ENCODE measurements at regions not wholly inside any gene's neighbourhood (a gene's known extent, or its start where the extent isn't known, plus 50 kb on each side); places are given as distances from the start of the nearest gene placed in this dataset.
"Not testable (repeated sequence)": the region's sequence is repeated elsewhere in the genome, so short reads cannot be mapped to it uniquely, and the experiment has no call there.

- not testable (repeated sequence) for H3K4me1 ChIP-seq; H3K27me3 ChIP-seq; H3K9me3 ChIP-seq (replicated peaks in 1 of 11); H3K9ac ChIP-seq; H4K20me1 ChIP-seq; H3K27ac ChIP-seq; H3K36me3 ChIP-seq; H3K4me3 ChIP-seq; H3K4me2 ChIP-seq
Observed at GRCh38 chrX:153266140-153266539, 55.4 kb downstream of the PNMA6F start.

GRCh38 chrX:153260468-153260867 is 61.1 kb downstream of the PNMA6F start:
- not testable (repeated sequence) for H3K27ac ChIP-seq; H3K4me2 ChIP-seq; H3K9me3 ChIP-seq (replicated peaks in 1 of 11); H4K20me1 ChIP-seq; H3K36me3 ChIP-seq; H3K4me3 ChIP-seq; H3K9ac ChIP-seq; H3K4me1 ChIP-seq; H3K27me3 ChIP-seq

GRCh38 chrX:153253239-153253638 is 68.3 kb downstream of the PNMA6F start:
- not testable (repeated sequence) for H3K27ac ChIP-seq; H3K4me1 ChIP-seq; H3K4me2 ChIP-seq; H3K36me3 ChIP-seq; H3K9ac ChIP-seq; H4K20me1 ChIP-seq; H3K9me3 ChIP-seq (replicated peaks in 1 of 11); H3K4me3 ChIP-seq
- H3K27me3 ChIP-seq, result peaks cover 15 to 23% (median 21%) of the 10 kb centered on the region in 11 experiments

- H3K4me3 ChIP-seq; H4K20me1 ChIP-seq; H3K9me3 ChIP-seq (replicated peaks in 1 of 11); H3K9ac ChIP-seq; H3K27ac ChIP-seq; H3K4me1 ChIP-seq; H3K4me2 ChIP-seq; H3K36me3 ChIP-seq: not testable (repeated sequence)
- H3K27me3 ChIP-seq, result peaks cover 21 to 30% (median 28%) of the 10 kb centered on the region in 11 experiments
Observed at GRCh38 chrX:153252378-153253129, 69.0 kb downstream of the PNMA6F start.

- not testable (repeated sequence) for H3K4me1 ChIP-seq; H3K36me3 ChIP-seq; H3K9me3 ChIP-seq (replicated peaks in 1 of 11); H4K20me1 ChIP-seq; H3K9ac ChIP-seq; H3K4me2 ChIP-seq; H3K4me3 ChIP-seq; H3K27ac ChIP-seq
- peaks cover 26 to 36% (median 34%) of the 10 kb centered on the region in 11 experiments for H3K27me3 ChIP-seq
Observed at GRCh38 chrX:153251952-153252351, 69.6 kb downstream of the PNMA6F start.

GRCh38 chrX:153250762-153251161 is 70.8 kb downstream of the PNMA6F start:
- H3K36me3 ChIP-seq; H3K9ac ChIP-seq; H4K20me1 ChIP-seq; H3K4me2 ChIP-seq; H3K27ac ChIP-seq; H3K4me3 ChIP-seq; H3K4me1 ChIP-seq; H3K9me3 ChIP-seq (replicated peaks in 1 of 11): not testable (repeated sequence)
- H3K27me3 ChIP-seq, result peaks cover 38 to 48% (median 46%) of the 10 kb centered on the region in 11 experiments

- no peak overlapping the region for H3K4me2 ChIP-seq
Observed at GRCh38 chrX:153245288-153245731, 66.2 kb downstream of the MAGEA1 start.

GRCh38 chrX:153244767-153245166 is 65.7 kb downstream of the MAGEA1 start:
- no peaks in the 10 kb centered on the region; a peak in 2 of 22 replicates for H4K20me1 ChIP-seq
- no peak overlapping the region for H3K27ac ChIP-seq
- peaks cover 0 to 3% (median 0%) of the 10 kb centered on the region in 10 experiments; a peak in 1 of 20 replicates for H3K4me1 ChIP-seq
- no peak overlapping the region for H3K9ac ChIP-seq
- H3K4me3 ChIP-seq, result no peak overlapping the region
- no peaks in the 10 kb centered on the region for H3K36me3 ChIP-seq
- H3K9me3 ChIP-seq (replicated peaks in 1 of 11), result no peaks in the 10 kb centered on the region; a peak in 1 of 22 replicates
- peak overlapping the region in 4 of 11 experiments; percentile 1 to 37 (median 12); a peak in 2 of 22 replicates for H3K4me2 ChIP-seq
- TF ChIP-seq Cebpa-rat (IDR thresholded peaks at IDR 0.05), result no peak
- H3K27me3 ChIP-seq, result peaks cover 98 to 100% (median 100%) of the 10 kb centered on the region in 11 experiments

More at GRCh38 chrX:153245288-153245731, 66.2 kb downstream of the MAGEA1 start:
- Histone ChIP-seq H3K9ac (no peak overlapping the region), H3K27ac (no peak overlapping the region), H3K9me3 (replicated peaks in 1 of 11) (no peaks in the 10 kb centered on the region; a peak in 1 of 22 replicates), H3K27me3 (peaks cover 92 to 100% (median 100%) of the 10 kb centered on the region in 11 experiments), H4K20me1 (no peaks in the 10 kb centered on the region; a peak in 2 of 22 replicates), H3K4me3 (no peak overlapping the region), H3K4me1 (peaks cover 0 to 3% (median 0%) of the 10 kb centered on the region in 10 experiments; a peak in 1 of 20 replicates), H3K36me3 (no peaks in the 10 kb centered on the region)
- TF ChIP-seq Cebpa-rat (IDR thresholded peaks at IDR 0.05), result no peak

- TF ChIP-seq Cebpa-rat (IDR thresholded peaks at IDR 0.05), result no peak
- Histone ChIP-seq H3K27me3 (peaks cover 82 to 99% (median 94%) of the 10 kb centered on the region in 11 experiments), H3K9ac (no peak overlapping the region), H4K20me1 (no peaks in the 10 kb centered on the region; a peak in 2 of 22 replicates), H3K4me3 (no peak overlapping the region), H3K36me3 (no peaks in the 10 kb centered on the region), H3K9me3 (replicated peaks in 1 of 11) (no peaks in the 10 kb centered on the region), H3K4me1 (no peaks in the 10 kb centered on the region), H3K27ac (no peak overlapping the region), H3K4me2 (no peak overlapping the region)
Observed at GRCh38 chrX:153238361-153238760, 59.3 kb downstream of the MAGEA1 start.

Measured in BLaER1 treated with 17β-estradiol and CSF1 and Interleukin-3, amounts not matched to agents 10 nM and 100 nM (cell line).